Thyroid gland (tissue), 4 donors: ENCODE measurements at regions not wholly inside any gene's neighbourhood (a gene's known extent, or its start where the extent isn't known, plus 50 kb on each side); places are given as distances from the start of the nearest gene placed in this dataset.

Experiments used
- POLR2A ChIP-seq, 2 donors: fragments of 450-650 bp; IDR thresholded peaks; one replicate each; pipeline ENCODE4 v1.6.1; 2017; ENCODE audit warnings: antibody characterized with exemption in 2 of 2, mild to moderate bottlenecking in 2 of 2, moderate library complexity in 1 of 2
- TF ChIP-seq, protein P1 (sequence below), 6 experiments: fragments of 200-600 bp in 3 of 6; fragments of 450-650 bp in 3 of 6; sonication (generic) in 3 of 6; IDR thresholded peaks; one replicate each; pipeline ENCODE4 v1.5.1; 2016 to 2019; ENCODE audit warnings: antibody characterized with exemption in 6 of 6, mild to moderate bottlenecking in 2 of 6, inconsistent platforms in 1 of 6, moderate library complexity in 1 of 6

DNA sequence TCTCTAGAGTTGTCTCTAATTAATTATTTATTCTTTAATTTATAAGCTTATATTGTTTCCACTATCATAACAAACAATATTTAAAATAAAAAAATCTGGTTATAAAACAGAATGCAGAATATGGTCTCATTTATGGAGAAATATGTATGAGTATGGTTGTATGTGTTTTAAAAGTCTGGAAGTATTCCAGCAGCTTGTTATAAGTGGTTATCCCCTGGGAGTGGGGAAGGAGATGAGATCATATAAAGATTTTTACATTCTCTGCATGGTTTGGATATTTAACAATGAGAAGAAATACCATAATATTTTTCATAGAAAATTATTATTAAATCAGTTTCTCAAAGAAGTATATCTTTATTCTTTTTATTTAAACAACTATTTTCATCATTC lies 135.4 kb upstream of the MB21D2 start:
- TF ChIP-seq POLR2A (IDR thresholded peaks at IDR 0.05): no peak
- TF ChIP-seq, protein P1, sequence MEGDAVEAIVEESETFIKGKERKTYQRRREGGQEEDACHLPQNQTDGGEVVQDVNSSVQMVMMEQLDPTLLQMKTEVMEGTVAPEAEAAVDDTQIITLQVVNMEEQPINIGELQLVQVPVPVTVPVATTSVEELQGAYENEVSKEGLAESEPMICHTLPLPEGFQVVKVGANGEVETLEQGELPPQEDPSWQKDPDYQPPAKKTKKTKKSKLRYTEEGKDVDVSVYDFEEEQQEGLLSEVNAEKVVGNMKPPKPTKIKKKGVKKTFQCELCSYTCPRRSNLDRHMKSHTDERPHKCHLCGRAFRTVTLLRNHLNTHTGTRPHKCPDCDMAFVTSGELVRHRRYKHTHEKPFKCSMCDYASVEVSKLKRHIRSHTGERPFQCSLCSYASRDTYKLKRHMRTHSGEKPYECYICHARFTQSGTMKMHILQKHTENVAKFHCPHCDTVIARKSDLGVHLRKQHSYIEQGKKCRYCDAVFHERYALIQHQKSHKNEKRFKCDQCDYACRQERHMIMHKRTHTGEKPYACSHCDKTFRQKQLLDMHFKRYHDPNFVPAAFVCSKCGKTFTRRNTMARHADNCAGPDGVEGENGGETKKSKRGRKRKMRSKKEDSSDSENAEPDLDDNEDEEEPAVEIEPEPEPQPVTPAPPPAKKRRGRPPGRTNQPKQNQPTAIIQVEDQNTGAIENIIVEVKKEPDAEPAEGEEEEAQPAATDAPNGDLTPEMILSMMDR (IDR thresholded peaks at IDR 0.05): no peak
